ENCODE measurements at regions not wholly inside any gene's neighbourhood (a gene's known extent, or its start where the extent isn't known, plus 50 kb on each side); places are given as distances from the start of the nearest gene placed in this dataset.

- no peak for TF ChIP-seq YY1 (IDR thresholded peaks at IDR 0.05)
- no peak for TF ChIP-seq ATF3 (IDR thresholded peaks at IDR 0.05)
- no peak for TF ChIP-seq JUND (IDR thresholded peaks at IDR 0.05)
- no peak for TF ChIP-seq MAX (IDR thresholded peaks at IDR 0.05)
These were observed 129.5 kb upstream of the NCOR2 start (continued) for GRCh38 chr12:124696693-124697476.

- H3K9ac ChIP-seq (ENCODE audit: low read depth in 1 of 2, low read length in 2 of 2): no peak overlapping the region
- H3K27ac ChIP-seq (ENCODE audit: low read depth in 1 of 2, low read length in 2 of 2): no peak overlapping the region
- no peak for TF ChIP-seq EGR1 (IDR thresholded peaks at IDR 0.05; ENCODE audit: low read depth in 2 of 2)
- TF ChIP-seq SP1 (IDR thresholded peaks at IDR 0.05): no peak
- TF ChIP-seq, protein P1, sequence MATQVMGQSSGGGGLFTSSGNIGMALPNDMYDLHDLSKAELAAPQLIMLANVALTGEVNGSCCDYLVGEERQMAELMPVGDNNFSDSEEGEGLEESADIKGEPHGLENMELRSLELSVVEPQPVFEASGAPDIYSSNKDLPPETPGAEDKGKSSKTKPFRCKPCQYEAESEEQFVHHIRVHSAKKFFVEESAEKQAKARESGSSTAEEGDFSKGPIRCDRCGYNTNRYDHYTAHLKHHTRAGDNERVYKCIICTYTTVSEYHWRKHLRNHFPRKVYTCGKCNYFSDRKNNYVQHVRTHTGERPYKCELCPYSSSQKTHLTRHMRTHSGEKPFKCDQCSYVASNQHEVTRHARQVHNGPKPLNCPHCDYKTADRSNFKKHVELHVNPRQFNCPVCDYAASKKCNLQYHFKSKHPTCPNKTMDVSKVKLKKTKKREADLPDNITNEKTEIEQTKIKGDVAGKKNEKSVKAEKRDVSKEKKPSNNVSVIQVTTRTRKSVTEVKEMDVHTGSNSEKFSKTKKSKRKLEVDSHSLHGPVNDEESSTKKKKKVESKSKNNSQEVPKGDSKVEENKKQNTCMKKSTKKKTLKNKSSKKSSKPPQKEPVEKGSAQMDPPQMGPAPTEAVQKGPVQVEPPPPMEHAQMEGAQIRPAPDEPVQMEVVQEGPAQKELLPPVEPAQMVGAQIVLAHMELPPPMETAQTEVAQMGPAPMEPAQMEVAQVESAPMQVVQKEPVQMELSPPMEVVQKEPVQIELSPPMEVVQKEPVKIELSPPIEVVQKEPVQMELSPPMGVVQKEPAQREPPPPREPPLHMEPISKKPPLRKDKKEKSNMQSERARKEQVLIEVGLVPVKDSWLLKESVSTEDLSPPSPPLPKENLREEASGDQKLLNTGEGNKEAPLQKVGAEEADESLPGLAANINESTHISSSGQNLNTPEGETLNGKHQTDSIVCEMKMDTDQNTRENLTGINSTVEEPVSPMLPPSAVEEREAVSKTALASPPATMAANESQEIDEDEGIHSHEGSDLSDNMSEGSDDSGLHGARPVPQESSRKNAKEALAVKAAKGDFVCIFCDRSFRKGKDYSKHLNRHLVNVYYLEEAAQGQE (IDR thresholded peaks at IDR 0.05): no peak
- no peak for TF ChIP-seq RAD21 (IDR thresholded peaks at IDR 0.05)
- TF ChIP-seq MAX (IDR thresholded peaks at IDR 0.05): no peak
- no peak for TF ChIP-seq NR2F2 (IDR thresholded peaks at IDR 0.05)
- no peak for TF ChIP-seq FOXA1 (IDR thresholded peaks at IDR 0.05)
- TF ChIP-seq ATF3 (IDR thresholded peaks at IDR 0.05): no peak
- no peak for TF ChIP-seq FOXA2 (IDR thresholded peaks at IDR 0.05)
- no peak for TF ChIP-seq JUND (IDR thresholded peaks at IDR 0.05)
- TF ChIP-seq, protein P2, sequence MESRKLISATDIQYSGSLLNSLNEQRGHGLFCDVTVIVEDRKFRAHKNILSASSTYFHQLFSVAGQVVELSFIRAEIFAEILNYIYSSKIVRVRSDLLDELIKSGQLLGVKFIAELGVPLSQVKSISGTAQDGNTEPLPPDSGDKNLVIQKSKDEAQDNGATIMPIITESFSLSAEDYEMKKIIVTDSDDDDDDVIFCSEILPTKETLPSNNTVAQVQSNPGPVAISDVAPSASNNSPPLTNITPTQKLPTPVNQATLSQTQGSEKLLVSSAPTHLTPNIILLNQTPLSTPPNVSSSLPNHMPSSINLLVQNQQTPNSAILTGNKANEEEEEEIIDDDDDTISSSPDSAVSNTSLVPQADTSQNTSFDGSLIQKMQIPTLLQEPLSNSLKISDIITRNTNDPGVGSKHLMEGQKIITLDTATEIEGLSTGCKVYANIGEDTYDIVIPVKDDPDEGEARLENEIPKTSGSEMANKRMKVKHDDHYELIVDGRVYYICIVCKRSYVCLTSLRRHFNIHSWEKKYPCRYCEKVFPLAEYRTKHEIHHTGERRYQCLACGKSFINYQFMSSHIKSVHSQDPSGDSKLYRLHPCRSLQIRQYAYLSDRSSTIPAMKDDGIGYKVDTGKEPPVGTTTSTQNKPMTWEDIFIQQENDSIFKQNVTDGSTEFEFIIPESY (IDR thresholded peaks at IDR 0.05): no peak
- TF ChIP-seq CTCF (IDR thresholded peaks at IDR 0.05; ENCODE audit: low read depth, low read length, missing input control): no peak
- TF ChIP-seq HNF4G (IDR thresholded peaks at IDR 0.05): no peak
- TF ChIP-seq RXRA (IDR thresholded peaks at IDR 0.05): no peak
- WGBS: 75% methylated on average over 5 of the region's 5 CpGs
- H3K27me3 ChIP-seq (ENCODE audit: control insufficient read depth in 4 of 4, insufficient read depth in 4 of 4, low read length in 3 of 4): no peaks in the 10 kb centered on the region
- H3K36me3 ChIP-seq (ENCODE audit: control insufficient read depth in 4 of 4, insufficient read depth in 3 of 4, low read depth in 1 of 4, low read length in 3 of 4): no peaks in the 10 kb centered on the region
- DNase-seq (ENCODE audit: low spot score): no peak
- no peaks in the 10 kb centered on the region for H3K4me1 ChIP-seq (ENCODE audit: control insufficient read depth in 4 of 4, insufficient read depth in 4 of 4, low read length in 3 of 4)
- H3K4me3 ChIP-seq (ENCODE audit: low read depth in 1 of 3, low read length in 3 of 3): no peak overlapping the region
- no peaks in the 10 kb centered on the region for H3K9me3 ChIP-seq (ENCODE audit: control insufficient read depth in 4 of 4, low read length in 3 of 4)
These were observed 128.4 kb upstream of the NCOR2 start for GRCh38 chr12:124695861-124696260.

Measured in liver (tissue), 8 donors.